HG02610 (cell line): ENCODE measurements at regions not wholly inside any gene's neighbourhood (a gene's known extent, or its start where the extent isn't known, plus 50 kb on each side); places are given as distances from the start of the nearest gene placed in this dataset.
"Not testable (repeated sequence)": the region's sequence is repeated elsewhere in the genome, so short reads cannot be mapped to it uniquely, and the experiment has no call there.

Source experiments
- ATAC-seq: cut with Tn5 transposase; IDR thresholded peaks from one replicate; pipeline ENCODE4 v1.9.1; 2021; ENCODE audit warnings: mild to moderate bottlenecking, moderate library complexity; ENCODE audit not compliant: unreplicated experiment

DNA sequence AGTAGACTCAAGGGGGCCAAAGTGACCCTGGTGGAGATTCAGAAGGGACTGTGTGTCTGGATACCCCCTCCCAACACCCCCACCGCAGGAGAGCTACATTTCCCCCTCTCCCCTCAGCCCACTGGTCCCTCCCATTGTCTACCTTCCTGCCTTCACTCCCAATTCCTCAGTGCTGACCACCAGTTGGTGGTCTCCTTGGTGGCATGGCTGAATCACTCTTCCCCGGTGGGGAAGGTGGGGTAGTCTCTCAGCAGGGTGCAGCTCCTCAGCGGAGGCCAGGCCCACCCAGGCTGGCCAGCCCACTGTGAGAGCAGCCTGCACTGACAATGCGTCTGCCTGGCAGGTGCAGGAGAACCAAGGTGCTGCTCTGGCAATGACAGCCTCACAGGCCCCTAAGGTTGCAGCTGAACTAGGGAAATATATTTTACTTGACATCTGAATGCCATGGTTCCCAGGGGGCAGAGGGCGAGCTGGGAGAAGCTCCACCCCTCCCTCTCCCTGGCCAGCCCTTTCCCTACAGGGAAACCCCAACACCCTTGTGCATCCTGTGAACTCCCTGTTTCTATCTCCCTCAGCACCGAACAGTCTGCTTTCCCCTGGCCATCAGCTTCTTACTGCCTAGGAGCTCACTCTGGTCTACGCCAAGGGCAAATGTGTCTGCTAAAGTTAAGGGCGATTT, 62.6 kb upstream of the PAX8 start:
- ATAC-seq, result no peak

DNA sequence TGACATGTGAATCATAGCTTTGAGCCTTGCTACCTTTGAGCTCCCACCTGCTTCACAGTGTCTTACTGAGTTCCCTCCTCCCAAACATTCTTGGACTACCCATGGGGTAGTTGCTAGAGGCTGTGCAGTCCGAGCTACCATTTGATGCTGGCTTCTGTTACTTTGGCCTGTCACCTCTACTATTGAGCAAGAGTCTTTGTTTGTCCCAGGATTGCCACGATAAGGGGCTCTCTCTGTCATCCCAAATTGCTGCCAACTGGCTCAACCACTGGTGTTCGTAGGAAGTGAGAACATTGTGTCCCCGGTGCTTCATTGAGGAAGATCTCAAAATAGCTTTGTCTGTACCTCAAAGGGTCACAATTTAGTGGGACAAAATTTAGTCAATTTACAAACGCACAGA, 59.1 kb upstream of the PAX8 start:
- ATAC-seq, result no peak

DNA sequence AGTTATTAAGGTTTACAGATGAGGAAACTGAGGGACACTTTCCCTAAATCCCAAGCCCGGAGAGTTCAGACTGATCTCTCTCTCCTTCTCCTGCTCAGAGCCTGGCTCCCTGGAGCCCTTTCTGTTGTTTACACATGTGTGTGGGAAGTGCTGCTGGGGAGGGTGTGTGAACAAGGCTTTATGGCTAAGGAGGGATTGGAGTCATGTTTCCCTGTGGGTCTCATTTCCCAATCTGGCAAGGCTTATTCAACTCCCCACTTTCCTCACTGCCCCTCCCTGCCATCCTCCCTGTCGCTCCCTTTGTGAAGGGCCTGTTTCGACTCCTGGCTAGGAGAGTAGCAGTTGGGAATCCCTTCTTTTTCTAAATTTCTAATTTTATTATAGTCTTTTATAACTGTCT, 57.3 kb upstream of the PAX8 start:
- ATAC-seq, result not testable (repeated sequence)

DNA sequence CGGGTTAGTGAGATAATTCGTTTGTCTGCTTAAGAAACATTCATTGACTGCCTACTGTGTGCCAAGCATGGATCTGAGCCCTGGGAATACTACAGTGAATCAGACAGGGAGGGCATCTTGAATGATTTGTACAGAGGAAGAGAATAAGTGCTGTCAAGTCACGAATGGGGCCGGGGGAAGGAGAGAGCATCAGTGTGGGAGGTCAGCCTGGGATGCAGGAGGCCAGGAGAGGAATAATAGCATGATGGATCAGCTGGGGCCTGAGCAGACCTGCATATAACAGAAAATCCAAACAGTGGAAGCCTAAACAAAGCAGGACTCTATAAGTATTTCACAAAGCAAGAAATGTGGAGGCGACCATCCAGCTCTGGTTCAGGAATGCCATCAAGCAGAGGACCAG, 55.4 kb upstream of the PAX8 start:
- ATAC-seq, result no peak

DNA sequence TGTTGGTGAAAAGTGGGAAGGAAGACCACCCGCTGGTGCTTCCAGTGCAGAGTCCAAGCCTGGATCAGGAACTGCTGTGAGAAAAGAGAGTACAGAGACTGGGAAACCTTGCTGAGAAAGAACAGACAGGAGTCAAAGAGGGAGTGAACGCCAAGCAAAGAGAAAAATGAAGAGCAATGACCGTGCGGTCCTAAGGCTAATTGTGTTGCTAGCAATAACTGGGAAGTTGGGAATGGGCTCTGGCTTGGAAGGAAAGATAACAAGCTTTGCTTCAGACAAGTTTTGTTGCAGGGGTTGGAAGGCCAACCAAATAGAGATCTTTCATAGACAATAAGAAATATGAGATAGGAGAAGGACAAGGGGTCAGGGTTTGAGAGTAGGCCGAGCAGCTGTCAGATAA, 55.0 kb upstream of the PAX8 start:
- ATAC-seq, result not testable (repeated sequence)

DNA sequence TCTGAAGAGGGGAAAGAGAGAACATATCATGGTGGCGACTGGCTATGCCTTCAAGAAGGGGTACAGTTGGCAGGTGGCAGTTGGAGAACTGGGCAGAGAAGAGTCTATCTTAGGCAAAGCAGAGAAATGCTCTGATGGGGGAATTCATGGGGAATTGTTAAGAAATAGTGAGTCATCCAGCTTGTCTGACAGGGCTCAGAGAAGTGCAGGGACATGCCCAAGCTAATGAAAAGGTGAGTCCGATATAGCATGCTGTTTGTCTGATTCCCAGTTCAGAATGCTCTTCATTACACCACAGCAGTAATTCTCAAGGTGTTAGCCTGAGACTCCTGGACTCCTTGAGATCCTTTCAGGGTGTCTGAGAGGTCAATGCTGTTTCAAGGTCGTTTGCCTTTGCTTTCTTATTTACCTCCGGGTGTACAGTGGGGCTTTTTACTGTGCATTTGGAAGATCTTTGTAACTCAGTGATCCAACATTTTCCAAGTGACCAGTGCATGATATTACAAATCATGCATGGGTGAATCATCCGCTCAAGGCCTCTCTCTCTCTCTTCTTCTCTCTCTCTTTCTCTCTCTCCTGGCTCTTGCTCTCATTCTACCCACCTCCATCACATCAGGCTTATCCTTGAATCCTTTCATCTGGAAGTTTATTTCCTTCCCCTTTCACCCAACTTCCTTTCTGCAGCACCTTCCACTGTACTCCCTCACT, 51.5 kb upstream of the PAX8 start:
- peak; percentile 60 for ATAC-seq

DNA sequence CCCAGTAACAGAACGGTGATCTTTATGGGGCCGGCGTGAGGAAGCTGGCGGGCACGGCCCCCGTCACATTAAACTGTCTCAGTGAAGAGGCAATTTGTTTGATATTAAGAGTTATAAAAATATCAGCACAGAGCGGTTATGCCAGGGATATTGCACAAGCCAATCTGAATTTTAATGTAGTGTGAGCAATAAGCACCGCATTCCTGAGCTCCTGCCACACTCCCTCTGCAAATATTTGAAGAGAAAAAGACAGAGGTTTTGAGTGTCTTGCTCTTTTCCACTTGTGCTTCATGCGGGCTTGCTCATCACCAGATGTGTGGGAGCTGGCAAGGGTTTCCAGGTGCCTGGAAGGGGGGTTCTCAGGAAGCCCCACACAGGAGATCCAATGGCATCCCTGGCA, 50.3 kb upstream of the PAX8 start:
- ATAC-seq, result not testable (repeated sequence)

DNA sequence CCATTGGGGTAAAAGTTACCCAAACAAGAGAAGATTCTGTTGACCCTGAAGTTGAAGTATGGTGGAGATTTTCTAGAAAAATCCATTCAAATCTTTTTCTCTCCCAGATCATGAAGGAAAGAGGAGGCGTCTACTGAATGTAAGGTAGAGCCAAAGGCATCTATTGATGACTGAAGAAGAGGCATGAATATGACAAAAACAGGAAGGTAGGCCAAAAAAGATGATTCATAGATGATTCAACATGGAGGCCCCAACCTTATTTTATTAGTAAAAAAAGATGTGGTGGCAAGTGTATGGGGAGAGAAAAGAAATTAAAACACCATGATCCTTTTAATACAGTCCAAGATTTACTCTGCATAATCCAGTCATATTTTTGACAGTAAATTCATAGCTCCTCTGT, 49.9 kb upstream of the PAX8 start:
- not testable (repeated sequence) for ATAC-seq
